ENCODE measurements at regions not wholly inside any gene's neighbourhood (a gene's known extent, or its start where the extent isn't known, plus 50 kb on each side); places are given as distances from the start of the nearest gene placed in this dataset.

DNA sequence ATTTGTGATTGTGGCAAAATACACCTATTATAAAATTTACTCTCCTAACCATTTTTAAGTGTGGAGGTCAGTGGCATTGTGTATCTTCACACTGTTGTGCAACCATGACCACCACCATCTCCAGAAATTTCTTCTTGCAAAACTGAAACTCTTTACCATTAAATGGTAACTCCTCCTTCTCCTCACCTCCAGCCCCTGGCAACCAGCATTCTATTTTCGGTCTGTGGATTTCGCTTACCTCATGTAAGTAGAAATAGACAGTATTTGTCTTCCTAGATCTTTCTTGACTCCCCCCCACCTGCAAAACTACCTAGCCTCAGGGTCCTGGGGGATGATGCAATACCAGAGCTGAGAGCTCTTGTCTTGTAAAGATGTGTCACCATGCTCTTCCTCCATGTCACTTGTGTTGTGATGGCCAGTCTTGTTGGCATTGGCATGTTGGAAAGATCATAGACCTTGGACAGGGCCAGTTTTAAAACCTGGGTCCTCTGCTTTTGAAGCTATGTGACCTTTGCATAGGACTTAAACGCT, 71.1 kb upstream of the EMX2 start:
- TF ChIP-seq EZH2 (IDR thresholded peaks at IDR 0.05; ENCODE audit: low read length) = no peak
- TF ChIP-seq, protein P1, sequence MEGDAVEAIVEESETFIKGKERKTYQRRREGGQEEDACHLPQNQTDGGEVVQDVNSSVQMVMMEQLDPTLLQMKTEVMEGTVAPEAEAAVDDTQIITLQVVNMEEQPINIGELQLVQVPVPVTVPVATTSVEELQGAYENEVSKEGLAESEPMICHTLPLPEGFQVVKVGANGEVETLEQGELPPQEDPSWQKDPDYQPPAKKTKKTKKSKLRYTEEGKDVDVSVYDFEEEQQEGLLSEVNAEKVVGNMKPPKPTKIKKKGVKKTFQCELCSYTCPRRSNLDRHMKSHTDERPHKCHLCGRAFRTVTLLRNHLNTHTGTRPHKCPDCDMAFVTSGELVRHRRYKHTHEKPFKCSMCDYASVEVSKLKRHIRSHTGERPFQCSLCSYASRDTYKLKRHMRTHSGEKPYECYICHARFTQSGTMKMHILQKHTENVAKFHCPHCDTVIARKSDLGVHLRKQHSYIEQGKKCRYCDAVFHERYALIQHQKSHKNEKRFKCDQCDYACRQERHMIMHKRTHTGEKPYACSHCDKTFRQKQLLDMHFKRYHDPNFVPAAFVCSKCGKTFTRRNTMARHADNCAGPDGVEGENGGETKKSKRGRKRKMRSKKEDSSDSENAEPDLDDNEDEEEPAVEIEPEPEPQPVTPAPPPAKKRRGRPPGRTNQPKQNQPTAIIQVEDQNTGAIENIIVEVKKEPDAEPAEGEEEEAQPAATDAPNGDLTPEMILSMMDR (optimal IDR thresholded peaks at IDR 0.05 in 1 of 3, IDR thresholded peaks at IDR 0.05 in 1 of 3, conservative IDR thresholded peaks at IDR 0.05 in 1 of 3; ENCODE audit: extremely low read depth in 1 of 3, insufficient read depth in 2 of 3, low read length in 3 of 3) = no peak

All from keratinocyte (primary cell).